ENCODE measurements at regions not wholly inside any gene's neighbourhood (a gene's known extent, or its start where the extent isn't known, plus 50 kb on each side); places are given as distances from the start of the nearest gene placed in this dataset.
"Not testable (repeated sequence)": the region's sequence is repeated elsewhere in the genome, so short reads cannot be mapped to it uniquely, and the experiment has no call there.

DNA sequence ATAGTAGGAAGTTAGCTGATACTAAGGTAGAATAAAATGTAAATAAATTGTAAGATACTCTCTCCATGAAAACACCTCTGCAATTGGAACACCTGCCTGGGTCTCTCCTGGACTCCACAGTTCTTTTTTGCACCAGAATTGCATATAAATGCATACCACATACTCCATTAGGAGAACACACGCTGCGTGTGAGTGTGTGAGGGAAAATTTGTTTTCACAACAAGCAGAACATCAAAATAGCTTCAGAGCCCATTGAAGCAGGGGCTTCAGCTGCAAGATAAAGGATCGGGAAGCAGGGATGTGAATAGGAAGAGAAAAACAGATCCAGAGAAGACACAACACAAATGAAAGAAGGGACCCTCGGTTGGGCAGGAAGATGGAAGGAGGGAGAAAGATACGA lies 389.8 kb upstream of the BRINP1 start:
- DNase-seq (ENCODE audit: low spot score), result no peak

- no peak for DNase-seq (ENCODE audit: low spot score)
These were observed 389.0 kb upstream of the BRINP1 start for GRCh38 chr9:119758241-119758640.

- no peak for DNase-seq (ENCODE audit: low spot score)
These were observed 370.2 kb upstream of the BRINP1 start for GRCh38 chr9:119739476-119739875.

GRCh38 chr9:119736491-119737454 lies 367.5 kb upstream of the BRINP1 start:
- DNase-seq (ENCODE audit: low spot score), result no peak

- DNase-seq (ENCODE audit: low spot score), result no peak
These were observed 358.8 kb upstream of the BRINP1 start for GRCh38 chr9:119727988-119728387.

DNA sequence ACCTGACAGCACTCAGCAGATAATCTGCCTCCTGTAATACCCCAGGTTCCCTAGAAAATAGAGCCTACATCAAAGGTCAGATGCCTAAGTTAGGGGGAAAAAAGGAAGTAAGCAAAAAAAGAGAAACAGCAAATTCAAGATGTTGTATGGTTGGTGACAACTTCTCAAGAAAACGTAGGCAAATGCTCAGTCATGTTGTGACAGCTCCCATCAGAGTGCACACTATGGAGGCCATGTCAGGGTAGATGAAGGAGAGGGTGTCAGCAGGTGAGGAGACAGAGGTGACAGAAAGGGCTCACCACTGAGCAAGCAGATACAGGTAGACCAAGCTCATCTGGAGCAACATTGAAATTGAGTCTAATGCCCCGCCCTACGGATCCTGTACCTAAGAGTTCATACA lies 356.8 kb upstream of the BRINP1 start:
- DNase-seq (ENCODE audit: low spot score), result no peak

DNA sequence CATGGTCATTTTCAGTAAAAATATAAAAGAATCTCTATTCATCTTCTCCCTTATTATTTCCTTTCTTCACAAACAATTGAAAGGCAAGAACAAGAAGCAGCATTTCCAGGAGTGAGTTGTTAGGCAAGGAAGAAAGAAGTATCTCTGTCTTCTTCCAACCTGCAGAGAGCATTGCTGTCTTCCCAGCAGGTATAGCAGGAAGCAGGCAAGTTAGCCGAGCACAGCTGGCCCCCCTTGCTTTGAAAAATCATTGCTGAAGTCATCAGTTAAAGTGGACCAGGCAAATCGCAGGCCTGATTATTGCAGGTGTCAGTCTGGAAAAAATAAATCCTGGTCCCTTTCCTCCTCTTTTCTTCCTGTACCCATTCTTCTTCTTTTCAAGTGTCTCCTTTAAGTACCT lies 353.1 kb upstream of the BRINP1 start:
- DNase-seq (ENCODE audit: low spot score), result no peak

DNA sequence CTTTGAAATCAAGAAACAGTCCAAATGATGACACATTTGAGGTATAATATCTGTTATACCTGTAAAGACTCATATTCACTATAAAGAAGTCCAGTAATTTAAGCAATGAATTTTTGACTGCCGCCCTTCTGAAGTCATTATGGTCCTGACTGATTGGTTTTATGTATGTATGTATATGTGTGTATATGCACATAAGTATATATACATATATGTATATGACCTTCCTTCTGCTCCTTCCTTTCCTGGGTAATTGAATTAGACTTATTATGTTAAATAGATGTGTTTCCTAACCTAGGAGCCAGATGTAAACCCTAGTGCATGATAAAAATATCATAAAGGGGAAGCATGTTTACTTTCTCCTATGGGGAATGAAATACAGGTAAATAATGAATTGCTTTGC lies 343.1 kb upstream of the BRINP1 start:
- DNase-seq (ENCODE audit: low spot score), result no peak

DNA sequence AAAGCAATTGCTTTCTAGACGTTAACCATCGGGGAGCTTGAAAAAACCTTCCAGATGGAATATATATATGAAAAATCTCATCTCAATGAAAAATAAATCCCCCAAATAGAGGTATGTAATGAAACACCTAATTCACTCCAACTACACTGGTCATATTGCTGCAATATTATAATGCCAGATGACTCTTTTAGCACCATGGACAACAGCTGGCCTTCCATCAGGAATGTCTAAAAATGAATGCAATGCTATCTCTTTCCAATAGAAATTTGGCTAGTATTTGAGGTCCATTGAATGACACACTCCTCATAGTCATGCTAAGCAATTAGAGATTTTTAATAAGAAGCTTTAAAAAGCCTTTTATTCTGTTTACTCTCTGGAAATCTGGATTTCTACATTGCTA lies 340.2 kb upstream of the BRINP1 start:
- no peak for DNase-seq (ENCODE audit: low spot score)

DNA sequence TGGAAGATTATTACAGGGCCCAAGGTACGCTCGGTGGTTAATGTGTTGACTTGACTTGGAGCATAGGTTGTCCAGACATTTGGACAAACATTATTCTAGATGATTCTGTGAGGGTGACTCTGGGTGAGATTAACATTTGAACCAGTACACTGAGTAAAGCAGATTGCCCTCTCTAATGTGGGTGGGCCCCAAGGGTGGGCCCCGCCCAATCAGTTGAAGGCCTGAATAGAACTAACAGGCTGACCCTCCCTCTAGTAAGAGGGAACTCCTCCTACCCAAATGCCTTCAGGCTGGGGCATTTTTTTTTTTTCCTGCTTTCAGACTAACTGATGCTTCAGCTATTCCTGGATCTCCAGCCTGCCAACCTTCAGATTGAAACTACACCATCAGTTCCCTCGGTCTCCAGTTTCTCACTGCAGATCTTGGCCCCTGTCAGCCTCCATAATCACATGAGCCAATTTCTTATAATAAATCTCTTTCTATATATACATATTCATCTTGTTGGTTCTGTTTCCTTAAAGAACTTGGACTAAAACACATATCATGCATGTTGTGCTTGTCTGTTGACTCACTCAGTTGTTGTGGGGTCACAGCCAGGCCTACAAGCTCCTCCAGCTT lies 338.1 kb upstream of the BRINP1 start:
- no peak for DNase-seq (ENCODE audit: low spot score)

DNA sequence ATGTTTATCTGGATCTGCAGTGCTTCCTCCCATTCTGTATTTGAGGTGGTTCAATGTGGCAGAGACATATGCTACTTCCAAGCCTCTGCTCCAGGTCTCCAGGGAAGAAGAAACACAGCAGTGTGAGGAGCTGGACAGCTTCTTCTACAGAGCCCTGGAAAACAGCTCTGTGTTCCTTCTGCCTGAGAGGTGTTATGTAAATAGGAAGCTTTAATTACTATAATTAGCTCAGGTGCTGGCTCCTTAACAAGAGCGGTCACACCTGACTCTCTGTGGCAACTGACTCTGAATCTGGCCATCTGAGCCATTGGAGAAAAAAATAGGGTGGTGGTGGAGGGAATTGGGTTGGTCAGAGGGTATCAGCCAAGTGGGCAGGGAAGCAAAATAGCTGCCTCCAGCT lies 332.4 kb upstream of the BRINP1 start:
- DNase-seq (ENCODE audit: low spot score), result no peak

DNA sequence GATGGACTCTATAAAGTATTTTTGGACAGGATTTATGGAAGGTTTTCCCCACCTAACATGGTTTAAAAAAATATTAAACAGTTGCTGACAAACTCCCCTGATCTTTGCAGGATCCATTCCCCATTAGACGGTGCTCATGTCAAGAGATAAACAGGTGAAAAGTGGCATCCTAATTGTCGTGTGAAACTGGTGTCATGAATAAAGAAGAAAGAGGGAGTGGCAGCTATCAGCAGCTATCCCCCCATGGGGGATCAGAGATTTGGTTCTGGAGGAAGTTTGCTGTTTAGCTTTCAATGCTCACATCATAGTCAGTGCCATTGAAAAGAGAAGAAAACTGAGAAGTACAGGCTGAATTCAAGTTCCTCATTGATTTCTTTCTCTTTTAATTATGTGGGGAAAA lies 329.3 kb upstream of the BRINP1 start:
- DNase-seq (ENCODE audit: low spot score), result no peak

DNA sequence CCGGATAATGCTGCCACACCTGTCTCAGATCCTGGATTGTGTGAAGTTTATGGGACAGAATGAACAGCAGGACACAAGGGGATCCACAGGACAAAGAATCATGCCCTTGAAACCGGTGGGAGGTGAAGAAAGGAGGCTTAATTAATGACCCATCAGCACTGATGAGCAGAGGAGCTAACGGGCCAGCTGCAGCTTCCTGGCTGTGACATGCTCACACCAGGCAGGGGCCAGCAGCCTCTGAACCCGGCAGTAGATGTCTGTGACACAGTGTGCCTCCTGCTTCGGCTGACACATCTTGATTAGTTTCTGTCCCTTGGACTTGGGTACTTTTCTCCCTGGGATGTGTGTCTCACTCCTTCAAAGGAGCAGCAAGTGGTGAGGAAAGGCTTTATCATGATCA lies 328.8 kb upstream of the BRINP1 start:
- no peak for DNase-seq (ENCODE audit: low spot score)

- no peak for DNase-seq (ENCODE audit: low spot score)
These were observed 320.6 kb upstream of the BRINP1 start for GRCh38 chr9:119689879-119690278.

GRCh38 chr9:119688547-119688946 lies 319.3 kb upstream of the BRINP1 start:
- no peak for DNase-seq (ENCODE audit: low spot score)

DNA sequence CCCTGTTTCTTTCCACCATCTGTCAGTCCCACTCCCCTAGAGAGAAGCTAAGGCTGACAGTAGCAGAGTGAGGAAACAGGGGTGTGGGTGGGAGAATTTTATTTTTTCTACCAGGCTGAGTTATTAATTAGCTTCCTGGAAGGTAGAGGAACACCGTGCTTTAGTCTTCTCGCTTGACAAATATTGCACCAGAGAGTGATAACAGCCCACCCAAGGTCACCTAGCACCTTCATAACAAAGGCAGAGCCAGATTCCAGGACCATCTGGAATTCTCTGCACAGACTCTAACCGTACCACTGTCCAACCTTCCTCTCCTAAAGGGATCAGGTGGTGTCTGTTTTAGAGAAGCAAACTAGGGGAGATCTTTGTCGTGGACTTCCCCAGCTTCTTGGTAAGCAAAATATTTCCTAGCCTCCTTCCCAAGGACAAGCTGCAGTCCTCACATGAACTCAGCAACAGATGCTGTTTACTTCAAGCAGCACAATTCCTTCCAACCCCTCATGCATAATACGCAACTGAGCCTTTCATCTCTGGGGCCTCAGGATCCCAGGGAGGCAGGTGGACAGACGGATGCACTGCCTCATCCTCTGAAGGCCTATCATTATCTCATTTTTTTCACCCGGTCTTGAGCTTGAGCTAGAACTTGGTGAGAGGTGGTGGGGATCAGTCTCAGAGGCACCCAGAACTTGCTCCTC lies 308.7 kb upstream of the BRINP1 start:
- DNase-seq (ENCODE audit: low spot score), result no peak

GRCh38 chr9:119675951-119676350 lies 306.7 kb upstream of the BRINP1 start:
- DNase-seq (ENCODE audit: low spot score), result no peak

DNA sequence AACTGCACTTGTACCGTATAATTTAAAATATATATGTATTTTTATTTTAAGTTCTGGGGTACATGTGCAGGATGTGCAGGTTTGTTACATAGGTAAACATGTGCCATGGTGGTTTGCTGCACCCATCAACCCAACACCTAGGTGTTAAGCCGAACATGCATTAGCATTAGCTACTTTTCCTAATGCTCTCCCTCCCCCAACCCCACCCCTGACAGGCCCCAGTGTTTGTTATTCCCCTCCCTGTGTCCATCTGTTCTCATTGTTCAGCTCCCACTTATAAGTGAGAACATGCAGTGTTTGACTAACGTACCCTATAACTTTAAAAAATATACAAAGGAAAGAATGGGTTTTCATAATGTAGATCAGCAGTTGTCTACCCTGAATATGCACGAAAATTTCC lies 303.5 kb upstream of the BRINP1 start:
- DNase-seq (ENCODE audit: low spot score), result not testable (repeated sequence)

DNA sequence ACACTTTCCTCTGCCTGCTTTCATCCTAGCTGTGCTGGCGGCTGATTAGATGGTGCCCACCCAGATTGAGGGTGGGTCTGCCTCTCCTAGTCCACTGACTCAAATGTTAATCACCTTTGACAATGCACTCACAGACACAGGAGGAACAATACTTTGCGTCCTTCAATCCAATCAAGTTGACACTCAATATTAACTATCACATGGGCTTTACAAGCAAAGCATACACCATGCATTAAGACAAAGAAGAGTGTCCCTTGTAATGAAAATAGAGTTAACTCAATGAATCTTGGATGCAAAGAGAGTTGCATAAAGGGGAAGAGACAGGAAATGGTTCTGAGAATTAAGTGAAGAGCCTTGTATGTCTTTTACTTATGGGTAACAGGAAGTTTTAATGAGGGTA lies 298.7 kb upstream of the BRINP1 start:
- no peak for DNase-seq (ENCODE audit: low spot score)

DNA sequence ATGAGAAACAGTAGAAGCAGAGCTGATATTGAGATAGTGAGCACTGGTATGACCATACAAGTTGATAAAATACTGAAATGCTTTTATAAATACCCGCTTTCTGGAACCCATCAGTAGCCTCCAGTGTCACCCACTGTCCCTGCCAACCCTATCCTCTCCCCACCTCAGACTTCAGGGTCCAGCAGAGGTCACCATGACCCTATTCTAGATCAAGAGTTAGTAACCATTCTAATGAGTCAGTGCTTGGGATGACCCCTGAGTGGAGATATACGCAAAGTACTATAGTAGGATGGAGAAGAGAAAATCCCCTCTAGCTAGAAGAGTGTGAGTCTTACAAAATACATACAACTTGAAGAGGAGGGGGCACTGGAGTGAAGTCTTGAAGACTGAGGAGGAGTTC lies 297.9 kb upstream of the BRINP1 start:
- DNase-seq (ENCODE audit: low spot score), result no peak

DNA sequence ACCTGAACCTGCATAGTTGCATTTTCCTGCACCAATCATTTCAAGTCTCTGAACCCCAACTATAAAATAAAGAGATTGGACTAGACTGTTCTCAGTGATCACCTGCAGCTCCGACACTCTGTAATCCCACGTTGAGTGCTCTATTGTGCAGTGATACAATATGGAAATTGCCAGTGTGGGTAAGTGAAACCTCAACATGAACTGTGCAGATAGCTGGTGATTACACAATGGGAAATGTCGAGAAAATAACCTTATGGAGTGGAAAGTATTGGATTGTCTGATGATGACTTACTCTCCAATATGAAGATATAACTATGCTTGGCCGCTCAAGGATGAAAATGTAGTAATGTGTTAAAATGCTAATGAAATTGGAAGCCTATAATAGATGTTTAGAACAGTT lies 293.1 kb upstream of the BRINP1 start:
- DNase-seq (ENCODE audit: low spot score), result no peak

- DNase-seq (ENCODE audit: low spot score), result no peak
These were observed 283.7 kb upstream of the BRINP1 start for GRCh38 chr9:119652931-119653330.

GRCh38 chr9:119649205-119649604 lies 280.0 kb upstream of the BRINP1 start:
- no peak for DNase-seq (ENCODE audit: low spot score)

Data from CD4-positive, alpha-beta T cell treated with Interleukin-15 for 4 hours (primary cell).